ENCODE measurements at regions not wholly inside any gene's neighbourhood (a gene's known extent, or its start where the extent isn't known, plus 50 kb on each side); places are given as distances from the start of the nearest gene placed in this dataset.

GRCh38 chr11:128349650-128350299 is 237.6 kb downstream of the ETS1 start:
- no peak for TF ChIP-seq CTCF (IDR thresholded peaks at IDR 0.05)
- ATAC-seq (ENCODE audit: low FRiP score) (no peak), DNase-seq (ENCODE audit: low spot score) (no peak)

- TF ChIP-seq CTCF (IDR thresholded peaks at IDR 0.05): no peak
- ATAC-seq (ENCODE audit: low FRiP score): peak; percentile 62
- DNase-seq (ENCODE audit: low spot score): no peak
Measured at GRCh38 chr11:128346804-128347203, 240.6 kb downstream of the ETS1 start.

- ATAC-seq (ENCODE audit: low FRiP score) (no peak), DNase-seq (ENCODE audit: low spot score) (no peak)
- TF ChIP-seq CTCF (IDR thresholded peaks at IDR 0.05): no peak
Measured at GRCh38 chr11:128345316-128345715, 242.0 kb downstream of the ETS1 start.

GRCh38 chr11:128343870-128344269 is 243.5 kb downstream of the ETS1 start:
- no peak for DNase-seq (ENCODE audit: low spot score)
- ATAC-seq (ENCODE audit: low FRiP score): no peak
- no peak for TF ChIP-seq CTCF (IDR thresholded peaks at IDR 0.05)

GRCh38 chr11:128343135-128343514 is 244.2 kb downstream of the ETS1 start:
- no peak for TF ChIP-seq CTCF (IDR thresholded peaks at IDR 0.05)
- ATAC-seq (ENCODE audit: low FRiP score): no peak
- DNase-seq (ENCODE audit: low spot score): no peak

GRCh38 chr11:128342511-128343134 is 244.7 kb downstream of the ETS1 start:
- ATAC-seq (ENCODE audit: low FRiP score) (no peak), DNase-seq (ENCODE audit: low spot score) (no peak)
- no peak for TF ChIP-seq CTCF (IDR thresholded peaks at IDR 0.05)

Data from omental fat pad (tissue), 3 donors.